Thyroid gland (tissue), 4 donors: ENCODE measurements at regions not wholly inside any gene's neighbourhood (a gene's known extent, or its start where the extent isn't known, plus 50 kb on each side); places are given as distances from the start of the nearest gene placed in this dataset.

Source experiments
- CTCF ChIP-seq, 6 experiments: fragments of 200-600 bp in 3 of 6; fragments of 450-650 bp in 3 of 6; sonication (generic) in 3 of 6; IDR thresholded peaks; one replicate each; pipeline ENCODE4 v1.5.1; 2016 to 2019; ENCODE audit warnings: antibody characterized with exemption in 6 of 6, mild to moderate bottlenecking in 2 of 6, inconsistent platforms in 1 of 6, moderate library complexity in 1 of 6
- POLR2A ChIP-seq, 2 donors: fragments of 450-650 bp; IDR thresholded peaks; one replicate each; pipeline ENCODE4 v1.6.1; 2017; ENCODE audit warnings: antibody characterized with exemption in 2 of 2, mild to moderate bottlenecking in 2 of 2, moderate library complexity in 1 of 2

- no peak for TF ChIP-seq CTCF (IDR thresholded peaks at IDR 0.05)
- no peak for TF ChIP-seq POLR2A (IDR thresholded peaks at IDR 0.05)
Observed at GRCh38 chr6:81362246-81362645, 390.2 kb downstream of the TENT5A start.
